ENCODE measurements at regions not wholly inside any gene's neighbourhood (a gene's known extent, or its start where the extent isn't known, plus 50 kb on each side); places are given as distances from the start of the nearest gene placed in this dataset.
"Not testable (repeated sequence)": the region's sequence is repeated elsewhere in the genome, so short reads cannot be mapped to it uniquely, and the experiment has no call there.

GRCh38 chr22:10934704-10935103, 4593.3 kb upstream of the OR11H1 start:
- H3K79me1 ChIP-seq (ENCODE audit: low read depth, low read length); H2BK5ac ChIP-seq (ENCODE audit: low read length); H3K23ac ChIP-seq (ENCODE audit: low read depth, low read length, poor library complexity); DNase-seq (ENCODE audit: low spot score); H4K8ac ChIP-seq (ENCODE audit: low read depth, low read length); H3K36me3 ChIP-seq (replicated peaks in 1 of 2; ENCODE audit: control insufficient read depth in 2 of 2, insufficient read depth in 2 of 2, low read length in 2 of 2); H4K91ac ChIP-seq (ENCODE audit: low read depth, low read length, poor library complexity); H2BK120ac ChIP-seq (ENCODE audit: low read depth, low read length); H3K4me2 ChIP-seq (ENCODE audit: insufficient read depth, low read length, poor library complexity, severe bottlenecking); H2BK12ac ChIP-seq (ENCODE audit: low read length); H3K4ac ChIP-seq (ENCODE audit: low read length); H2AFZ ChIP-seq (ENCODE audit: low read length); H2BK15ac ChIP-seq (ENCODE audit: low read length); H3K27ac ChIP-seq (replicated peaks; ENCODE audit: low read length); H2AK5ac ChIP-seq (ENCODE audit: low read depth, low read length); H3K9me3 ChIP-seq (replicated peaks in 1 of 2; ENCODE audit: control insufficient read depth in 2 of 2, insufficient read depth in 1 of 2, low read depth in 1 of 2, low read length in 2 of 2); H3K27me3 ChIP-seq (ENCODE audit: control insufficient read depth in 3 of 3, insufficient read depth in 3 of 3, low read depth in 1 of 3, low read length in 3 of 3); H3K4me1 ChIP-seq (ENCODE audit: control insufficient read depth in 2 of 2, insufficient read depth in 1 of 2, low read depth in 1 of 2, low read length in 2 of 2); H3K14ac ChIP-seq (ENCODE audit: low read length); H3K4me3 ChIP-seq (ENCODE audit: low read length in 2 of 2); H3K18ac ChIP-seq (ENCODE audit: low read length); H3K9ac ChIP-seq (ENCODE audit: low read depth, low read length, poor library complexity): not testable (repeated sequence)
- no CpG with 5 or more reads among the region's 3 CpGs for WGBS, 2 donors (ENCODE audit: extremely low coverage in 2 of 2, insufficient read length in 2 of 2, insufficient replicate concordance in 1 of 2)

- Histone ChIP-seq H2BK15ac (ENCODE audit: low read length) (no peak overlapping the region), H2AK5ac (ENCODE audit: low read depth, low read length) (no peak overlapping the region)
These were observed 4566.7 kb upstream of the OR11H1 start for GRCh38 chr22:10961043-10961860.

GRCh38 chr22:10961861-10962255, 4566.1 kb upstream of the OR11H1 start:
- H2BK5ac ChIP-seq (ENCODE audit: low read length); H3K4me1 ChIP-seq (ENCODE audit: control insufficient read depth in 2 of 2, insufficient read depth in 1 of 2, low read depth in 1 of 2, low read length in 2 of 2); H3K79me1 ChIP-seq (ENCODE audit: low read depth, low read length); H3K27me3 ChIP-seq (ENCODE audit: control insufficient read depth in 3 of 3, insufficient read depth in 3 of 3, low read depth in 1 of 3, low read length in 3 of 3); H2BK120ac ChIP-seq (ENCODE audit: low read depth, low read length); H4K91ac ChIP-seq (ENCODE audit: low read depth, low read length, poor library complexity); H3K18ac ChIP-seq (ENCODE audit: low read length); H3K4me2 ChIP-seq (ENCODE audit: insufficient read depth, low read length, poor library complexity, severe bottlenecking); H3K36me3 ChIP-seq (replicated peaks in 1 of 2; ENCODE audit: control insufficient read depth in 2 of 2, insufficient read depth in 2 of 2, low read length in 2 of 2); H4K8ac ChIP-seq (ENCODE audit: low read depth, low read length); H3K27ac ChIP-seq (replicated peaks; ENCODE audit: low read length); H3K4ac ChIP-seq (ENCODE audit: low read length); H2BK12ac ChIP-seq (ENCODE audit: low read length); DNase-seq (ENCODE audit: low spot score); H2AFZ ChIP-seq (ENCODE audit: low read length); H2BK15ac ChIP-seq (ENCODE audit: low read length); H3K14ac ChIP-seq (ENCODE audit: low read length); H3K9ac ChIP-seq (ENCODE audit: low read depth, low read length, poor library complexity); H2AK5ac ChIP-seq (ENCODE audit: low read depth, low read length); H3K23ac ChIP-seq (ENCODE audit: low read depth, low read length, poor library complexity): not testable (repeated sequence)
- Histone ChIP-seq H3K9me3 (replicated peaks in 1 of 2; ENCODE audit: control insufficient read depth in 2 of 2, insufficient read depth in 1 of 2, low read depth in 1 of 2, low read length in 2 of 2) (peaks cover 0 to 10% of the 10 kb centered on the region in 2 donors), H3K4me3 (ENCODE audit: low read length in 2 of 2) (peak overlapping the region in 1 of 2 donors; percentile 64)
- no CpG with 5 or more reads among the region's 14 CpGs for WGBS, 2 donors (ENCODE audit: extremely low coverage in 2 of 2, insufficient read length in 2 of 2, insufficient replicate concordance in 1 of 2)

More at GRCh38 chr22:10961043-10961860, 4566.7 kb upstream of the OR11H1 start:
- Histone ChIP-seq H3K14ac (ENCODE audit: low read length) (peak overlapping the region; percentile 94), H3K27me3 (ENCODE audit: control insufficient read depth in 3 of 3, insufficient read depth in 3 of 3, low read depth in 1 of 3, low read length in 3 of 3) (no peaks in the 10 kb centered on the region), H2BK5ac (ENCODE audit: low read length) (no peak overlapping the region), H2BK12ac (ENCODE audit: low read length) (no peak overlapping the region), H3K9ac (ENCODE audit: low read depth, low read length, poor library complexity) (peak overlapping the region; percentile 12), H3K4me1 (ENCODE audit: control insufficient read depth in 2 of 2, insufficient read depth in 1 of 2, low read depth in 1 of 2, low read length in 2 of 2) (no peaks in the 10 kb centered on the region), H3K4me3 (ENCODE audit: low read length in 2 of 2) (peak overlapping the region in 1 of 2 donors; percentile 64), H2AFZ (ENCODE audit: low read length) (no peak overlapping the region), H3K4ac (ENCODE audit: low read length) (no peak overlapping the region), H3K4me2 (ENCODE audit: insufficient read depth, low read length, poor library complexity, severe bottlenecking) (peak overlapping the region; percentile 11), H2BK120ac (ENCODE audit: low read depth, low read length) (peak overlapping the region; percentile 64), H3K9me3 (replicated peaks in 1 of 2; ENCODE audit: control insufficient read depth in 2 of 2, insufficient read depth in 1 of 2, low read depth in 1 of 2, low read length in 2 of 2) (peaks cover 0 to 10% of the 10 kb centered on the region in 2 donors), H4K91ac (ENCODE audit: low read depth, low read length, poor library complexity) (no peak overlapping the region), H3K79me1 (ENCODE audit: low read depth, low read length) (peaks cover 2% of the 10 kb centered on the region), H3K36me3 (replicated peaks in 1 of 2; ENCODE audit: control insufficient read depth in 2 of 2, insufficient read depth in 2 of 2, low read length in 2 of 2) (no peaks in the 10 kb centered on the region), H3K27ac (replicated peaks; ENCODE audit: low read length) (no peak overlapping the region), H4K8ac (ENCODE audit: low read depth, low read length) (peak overlapping the region; percentile 17), H3K18ac (ENCODE audit: low read length) (no peak overlapping the region), H3K23ac (ENCODE audit: low read depth, low read length, poor library complexity) (peak overlapping the region; percentile 91)
- no peak for DNase-seq (ENCODE audit: low spot score)
- whole genome bisulfite sequencing, 2 donors (ENCODE audit: extremely low coverage in 2 of 2, insufficient read length in 2 of 2, insufficient replicate concordance in 1 of 2) = no CpG with 5 or more reads among the region's 69 CpGs

All from neuronal stem cell (in vitro differentiated cells).